GM21381 (cell line): ENCODE measurements at regions not wholly inside any gene's neighbourhood (a gene's known extent, or its start where the extent isn't known, plus 50 kb on each side); places are given as distances from the start of the nearest gene placed in this dataset.
"Not testable (repeated sequence)": the region's sequence is repeated elsewhere in the genome, so short reads cannot be mapped to it uniquely, and the experiment has no call there.

Source experiments
- ATAC-seq: cut with Tn5 transposase; IDR thresholded peaks from one replicate; pipeline ENCODE4 v1.9.1; 2021; ENCODE audit warnings: mild to moderate bottlenecking, moderate library complexity; ENCODE audit not compliant: unreplicated experiment

DNA sequence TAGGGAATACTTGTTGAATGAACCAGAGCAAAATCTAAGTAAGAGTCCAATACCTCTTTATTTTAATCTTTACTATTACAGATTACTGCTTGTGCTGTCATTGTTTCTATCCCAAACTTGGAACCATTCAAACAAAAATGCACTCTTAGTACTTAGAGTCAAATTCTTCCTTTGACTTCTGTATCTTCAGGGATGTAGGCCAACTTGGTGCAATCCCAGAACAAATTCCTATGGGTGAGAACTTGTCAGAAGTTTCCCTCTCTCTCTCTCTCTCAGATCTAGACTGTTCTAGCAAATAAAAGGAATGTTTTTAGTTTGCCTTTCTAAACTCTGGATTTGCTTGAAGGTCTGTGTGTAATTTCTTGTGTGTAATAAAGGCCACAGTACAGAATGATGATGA, 329.0 kb upstream of the TMTC4 start:
- ATAC-seq = no peak

DNA sequence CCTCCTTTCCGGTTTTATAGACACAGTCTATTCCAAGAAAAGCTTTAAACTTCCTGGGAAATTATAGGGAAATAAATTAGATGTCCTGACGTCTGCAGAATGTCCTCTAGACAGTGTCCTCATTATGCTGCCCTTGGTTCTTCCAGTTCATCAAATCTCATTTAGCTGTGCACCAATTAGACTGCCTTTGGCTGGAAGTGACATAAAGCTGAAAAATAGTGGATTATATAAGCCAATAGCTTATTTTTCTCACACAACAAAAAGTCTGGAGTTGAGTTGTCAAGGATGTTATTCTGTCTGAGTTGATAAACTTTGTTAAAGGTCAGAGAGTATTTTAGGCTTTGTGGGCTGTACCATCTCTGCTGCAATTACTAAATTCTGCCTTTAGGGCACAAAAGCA, 314.8 kb upstream of the TMTC4 start:
- no peak for ATAC-seq

DNA sequence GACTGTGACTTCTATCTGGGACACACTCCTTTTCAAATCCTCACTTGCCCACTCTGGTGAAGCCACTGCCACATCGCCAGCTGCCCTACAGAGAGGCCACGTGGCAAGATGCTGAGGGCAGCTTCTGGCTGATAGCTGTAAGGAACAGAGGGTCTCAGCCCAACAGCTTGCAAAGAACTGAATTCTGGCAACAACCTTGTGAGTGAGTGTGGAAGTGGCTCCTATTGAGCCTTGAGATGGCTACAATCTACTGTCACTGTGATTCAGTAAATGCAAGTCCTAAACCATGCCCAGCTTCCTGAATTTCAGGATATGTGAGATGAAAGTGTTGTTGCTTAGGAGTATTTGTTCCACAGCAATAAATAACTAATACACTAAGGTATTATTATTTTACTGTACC, 314.3 kb upstream of the TMTC4 start:
- ATAC-seq = no peak

DNA sequence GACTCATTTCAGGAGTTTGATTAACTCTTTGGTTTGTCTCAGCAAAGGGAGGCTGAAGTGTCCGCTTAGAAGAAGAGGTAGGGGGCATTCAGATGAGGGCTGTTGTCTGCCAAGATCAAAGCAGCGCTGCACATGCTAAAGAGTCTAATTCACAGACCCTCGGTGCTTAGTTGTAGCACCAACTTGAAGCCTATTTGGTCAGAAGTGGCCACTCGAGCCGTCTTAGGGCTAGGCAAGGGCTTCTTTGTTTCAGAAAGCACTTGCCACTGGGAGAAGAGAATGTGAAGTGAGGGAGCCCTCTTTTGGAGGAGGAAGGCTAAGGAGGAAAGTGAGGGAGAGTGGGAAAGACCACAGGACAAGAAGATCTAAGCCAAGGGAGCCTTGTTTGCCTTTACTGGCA, 313.4 kb upstream of the TMTC4 start:
- no peak for ATAC-seq

DNA sequence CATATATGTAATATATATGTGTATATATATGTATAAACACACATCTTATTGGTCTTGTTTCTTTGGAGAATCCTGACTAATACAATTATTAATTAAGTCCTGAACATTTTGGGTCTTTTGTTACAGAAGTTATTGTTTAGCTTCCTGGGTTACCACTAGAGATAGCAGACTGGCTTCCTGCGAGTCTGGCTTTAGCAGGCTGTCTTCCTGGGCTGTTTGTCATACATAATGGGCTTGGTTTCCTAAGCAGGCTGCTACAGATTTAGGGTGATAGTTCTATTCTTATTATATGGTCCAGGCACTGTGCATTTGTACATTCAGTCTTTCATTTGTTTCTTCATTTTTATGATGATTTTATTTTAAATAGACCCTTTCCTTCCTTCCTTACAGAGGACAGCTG, 312.0 kb upstream of the TMTC4 start:
- no peak for ATAC-seq

DNA sequence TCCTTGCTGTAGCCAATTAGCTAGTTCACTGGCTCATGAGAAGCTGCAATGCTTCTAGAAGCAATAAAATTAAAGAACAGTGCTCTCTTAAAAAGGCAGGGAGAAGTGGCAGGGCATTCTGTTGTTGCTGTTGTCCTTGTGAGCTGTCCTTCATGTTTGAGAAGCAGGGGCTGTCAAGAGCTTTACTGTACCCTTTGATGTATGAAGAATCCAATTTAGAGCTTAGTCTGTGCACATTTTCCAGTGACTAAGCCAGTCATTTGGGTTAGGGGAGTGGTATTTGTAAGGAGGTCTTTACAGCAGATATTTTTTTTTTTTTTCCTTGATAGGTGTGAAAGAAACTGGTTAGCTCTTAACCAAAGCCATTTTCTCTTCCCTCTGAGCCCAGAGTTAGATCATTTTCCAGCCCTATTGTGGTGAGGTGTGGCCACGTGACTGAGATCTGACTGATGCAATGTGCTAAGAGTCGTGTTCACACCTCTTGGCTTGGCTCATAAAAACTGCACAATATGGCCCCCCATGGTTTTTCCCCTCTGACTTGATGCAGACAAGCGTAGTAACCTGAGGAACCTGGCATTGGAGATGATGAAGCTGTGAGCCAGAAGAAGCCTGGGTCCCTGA, 309.6 kb upstream of the TMTC4 start:
- no peak for ATAC-seq

DNA sequence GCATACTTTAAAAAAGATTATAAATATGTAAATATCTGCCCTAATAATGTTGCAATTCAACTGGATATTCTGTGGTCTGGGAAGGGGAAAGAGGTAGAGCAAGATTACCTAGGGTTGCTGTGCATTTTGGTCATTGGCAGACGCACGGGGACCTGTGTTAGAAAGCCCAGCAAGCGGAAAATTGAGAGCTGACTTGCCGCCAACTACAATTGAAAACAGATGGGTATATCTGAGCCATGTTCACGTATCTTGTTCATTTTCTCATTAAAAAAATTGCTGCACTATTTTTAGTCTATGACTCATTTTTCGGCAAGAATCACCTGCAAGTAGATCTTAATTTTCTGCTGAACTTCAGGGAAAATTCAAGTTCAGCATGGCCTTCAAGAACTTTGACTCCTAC, 308.5 kb upstream of the TMTC4 start:
- ATAC-seq = no peak

DNA sequence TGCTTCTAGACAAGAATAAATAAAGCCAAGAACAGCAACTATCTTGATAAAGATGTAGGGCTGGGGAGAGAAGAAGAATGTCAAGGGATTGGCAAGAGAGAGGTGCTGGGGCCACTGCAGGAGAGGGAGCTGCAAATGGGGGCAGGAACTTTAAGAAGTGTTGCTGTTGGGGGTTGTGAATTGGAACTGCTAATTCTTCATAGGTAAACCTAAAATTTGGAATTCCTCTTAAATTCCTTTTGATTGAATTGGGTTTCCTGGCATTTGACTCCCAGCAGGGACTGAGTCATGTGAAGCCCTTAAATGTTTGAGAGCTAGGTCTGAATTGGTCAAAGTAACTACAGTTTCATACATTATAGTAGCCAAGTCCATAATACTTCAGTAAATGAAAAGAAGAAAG, 305.6 kb upstream of the TMTC4 start:
- no peak for ATAC-seq

DNA sequence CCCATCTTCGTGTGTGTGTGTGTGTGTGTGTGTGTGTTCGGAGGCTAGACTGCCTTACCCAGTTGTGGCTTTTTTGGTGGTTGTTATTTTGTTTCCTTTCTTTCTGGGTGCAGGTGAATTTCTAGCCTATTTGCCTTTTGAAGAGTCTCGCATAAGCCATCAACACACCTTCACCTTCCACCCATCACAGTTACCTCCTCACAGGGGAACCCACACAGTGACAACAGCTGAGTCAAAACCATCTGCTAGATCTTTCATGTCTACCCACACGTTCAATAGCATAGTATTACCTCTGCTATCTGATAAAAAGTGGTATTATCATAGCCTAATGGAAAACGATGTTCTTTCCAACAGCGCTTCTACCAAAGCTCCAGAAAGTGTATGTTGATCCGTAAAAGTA, 303.2 kb upstream of the TMTC4 start:
- ATAC-seq = no peak

DNA sequence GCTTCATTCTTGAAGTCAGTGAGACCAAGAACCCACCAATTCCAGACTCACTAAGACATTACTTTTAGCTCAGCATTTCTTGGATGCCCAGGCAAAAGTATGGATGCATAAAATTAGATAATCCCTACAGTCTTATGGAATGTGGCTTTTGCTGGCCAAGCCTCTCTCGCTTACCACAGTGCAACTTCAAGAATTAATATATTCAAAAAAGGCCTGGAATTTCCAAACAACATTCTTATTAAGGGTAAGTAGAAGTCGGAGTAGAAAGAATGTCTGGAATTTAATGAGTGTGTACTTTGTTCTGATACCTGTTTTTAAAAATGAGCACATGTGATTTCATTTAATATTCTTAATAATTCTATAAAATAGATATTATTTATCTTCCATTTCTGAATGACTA, 302.4 kb upstream of the TMTC4 start:
- no peak for ATAC-seq

DNA sequence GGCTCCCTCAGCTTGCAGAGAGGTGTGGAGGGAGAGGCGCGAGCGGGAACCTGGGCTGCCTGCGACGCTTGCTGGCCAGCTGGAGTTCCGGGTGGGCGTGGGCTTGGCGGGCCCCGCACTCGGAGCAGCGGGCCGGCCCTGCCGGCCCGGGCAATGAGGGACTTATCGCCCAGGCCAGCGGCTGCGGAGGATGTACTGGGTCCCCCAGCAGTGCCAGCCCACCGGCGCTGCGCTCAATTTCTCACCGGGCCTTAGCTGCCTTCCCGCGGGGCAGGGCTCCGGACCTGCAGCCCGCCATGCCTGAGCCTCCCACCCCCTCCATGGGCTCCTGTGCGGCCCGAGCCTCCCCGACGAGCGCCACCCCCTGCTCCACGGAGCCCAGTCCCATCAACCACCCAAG, 301.1 kb upstream of the TMTC4 start:
- ATAC-seq = not testable (repeated sequence)

DNA sequence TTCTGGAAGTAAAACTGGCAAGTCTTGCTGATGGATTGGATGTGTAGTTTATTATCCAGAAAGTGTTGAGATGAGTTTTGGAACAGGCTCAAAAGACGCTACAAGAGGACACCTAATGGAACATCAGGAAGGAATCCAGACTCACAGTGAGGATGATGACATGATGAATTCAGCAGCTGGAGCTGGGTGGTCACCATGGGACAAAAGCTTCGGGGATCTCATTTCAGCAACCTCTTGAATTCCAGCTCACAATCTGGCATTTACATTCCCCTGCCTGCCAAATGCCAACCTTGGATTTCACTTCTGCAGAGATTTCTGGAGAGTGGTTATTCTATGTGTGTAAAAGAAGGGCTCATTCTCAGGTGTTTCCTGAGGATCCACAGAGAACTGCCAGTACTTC, 288.0 kb upstream of the TMTC4 start:
- ATAC-seq = no peak

DNA sequence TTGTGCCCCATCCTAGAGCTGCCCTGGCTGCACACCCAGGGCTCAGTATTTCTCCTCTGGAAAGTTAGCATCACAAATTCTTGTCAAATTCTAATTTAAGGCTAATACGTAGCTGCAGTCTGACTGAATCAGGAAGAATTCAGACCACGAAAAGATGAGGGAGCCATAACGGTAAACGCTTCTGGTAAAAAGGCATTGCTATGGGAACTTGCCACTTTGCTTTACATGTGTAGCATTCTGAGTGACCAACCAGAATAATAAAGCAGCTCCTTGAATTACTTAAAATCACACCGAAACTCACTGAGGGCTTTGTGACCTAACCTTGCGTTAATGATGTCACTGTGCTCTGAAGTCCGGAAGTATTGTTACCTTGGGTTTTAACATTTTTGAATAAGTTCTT, 286.6 kb upstream of the TMTC4 start:
- ATAC-seq = no peak

DNA sequence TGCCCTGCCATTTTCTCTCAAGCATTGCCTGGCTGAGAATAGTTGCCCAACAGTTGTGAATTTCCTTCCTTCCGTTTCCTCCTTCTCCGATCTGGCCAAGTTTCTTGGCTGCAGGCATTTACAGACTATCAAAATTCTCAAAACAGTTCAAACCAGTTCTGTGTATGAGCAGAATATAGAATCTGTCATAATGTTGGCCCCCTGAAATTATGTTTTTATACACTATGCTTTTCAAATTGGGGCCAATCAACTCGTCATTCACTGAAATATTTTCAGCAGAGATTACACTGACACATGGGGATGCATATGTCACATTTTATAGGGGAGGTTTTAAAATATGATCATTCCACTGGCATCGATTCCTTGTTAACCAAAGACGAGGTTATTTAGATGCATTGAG, 284.2 kb upstream of the TMTC4 start:
- no peak for ATAC-seq

DNA sequence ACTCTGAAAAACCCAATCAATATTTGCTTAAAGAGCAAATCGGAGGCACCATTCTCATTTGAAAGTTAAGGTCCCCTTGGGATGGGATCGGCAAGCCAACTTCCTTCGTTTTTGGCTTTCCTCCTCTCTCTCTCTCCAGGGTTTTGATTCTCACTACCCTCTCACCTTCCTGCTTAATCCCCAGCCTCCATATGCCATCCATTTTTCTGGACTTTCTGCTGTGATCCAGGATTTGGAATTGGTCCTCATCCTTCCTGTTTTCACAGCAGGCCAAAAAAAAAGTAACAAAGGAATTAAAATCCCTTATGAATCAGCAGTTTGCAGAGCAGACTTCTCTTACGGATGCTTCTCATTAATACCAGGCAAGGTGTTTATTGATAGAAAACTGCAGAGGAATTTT, 283.1 kb upstream of the TMTC4 start:
- ATAC-seq = no peak

DNA sequence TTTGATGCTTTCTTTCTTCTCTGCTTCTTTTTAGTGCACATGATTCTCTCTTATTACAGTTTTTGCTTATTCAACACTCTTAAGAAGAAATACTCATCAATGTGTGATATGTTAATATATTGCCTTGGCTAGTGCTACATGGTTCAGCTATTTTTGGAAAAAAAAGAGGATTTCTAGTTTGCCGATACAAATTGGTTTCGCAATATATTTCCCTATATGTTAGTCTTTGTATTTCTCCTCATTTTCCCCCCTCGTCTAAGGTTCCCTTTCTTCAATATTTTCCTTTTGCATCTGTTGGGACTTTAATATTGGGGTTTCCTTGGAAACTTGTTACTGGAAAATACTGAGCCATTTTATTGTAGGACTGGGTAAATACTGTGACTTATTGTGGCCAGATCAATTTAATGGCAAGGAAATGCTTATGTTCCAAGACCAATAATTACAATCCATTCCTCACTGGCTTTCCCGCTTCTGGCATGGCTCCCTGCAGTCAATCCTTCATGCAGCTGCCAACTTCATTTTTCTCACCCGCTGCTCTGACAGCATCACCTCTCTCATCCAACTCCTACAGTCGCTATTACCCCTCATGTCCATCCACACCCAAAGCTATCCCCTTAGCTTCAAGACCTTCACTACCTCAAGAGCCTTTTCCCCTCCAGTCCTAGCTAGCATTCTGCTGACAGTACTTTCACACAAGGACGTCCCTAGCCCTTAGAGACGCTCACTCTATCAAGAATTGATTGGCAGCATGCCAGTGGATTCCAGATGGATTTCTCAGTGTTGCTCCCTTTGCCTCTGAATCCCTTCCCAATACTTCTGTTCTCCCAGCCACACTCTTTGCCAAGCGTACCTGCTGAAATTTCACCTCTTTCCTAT, 280.1 kb upstream of the TMTC4 start:
- no peak for ATAC-seq

DNA sequence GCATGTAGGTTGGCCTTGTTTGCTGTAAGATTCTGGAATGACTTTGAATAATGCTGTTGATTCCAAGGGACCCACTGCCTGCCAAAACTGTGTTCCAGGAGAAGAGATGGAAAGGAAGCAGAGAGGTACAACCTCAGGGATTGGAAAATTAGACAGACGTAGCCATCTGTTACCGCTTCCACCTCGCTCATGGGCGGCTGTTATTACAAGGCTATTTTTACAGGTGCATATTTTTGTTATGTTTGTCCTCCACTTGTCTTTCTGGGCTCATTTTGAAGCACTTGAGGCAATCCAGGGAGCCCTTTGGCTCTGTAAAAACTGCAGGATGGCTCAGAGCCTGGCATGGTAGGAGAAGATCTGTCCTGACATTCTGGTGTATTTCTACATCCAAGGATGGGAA, 276.4 kb upstream of the TMTC4 start:
- no peak for ATAC-seq

DNA sequence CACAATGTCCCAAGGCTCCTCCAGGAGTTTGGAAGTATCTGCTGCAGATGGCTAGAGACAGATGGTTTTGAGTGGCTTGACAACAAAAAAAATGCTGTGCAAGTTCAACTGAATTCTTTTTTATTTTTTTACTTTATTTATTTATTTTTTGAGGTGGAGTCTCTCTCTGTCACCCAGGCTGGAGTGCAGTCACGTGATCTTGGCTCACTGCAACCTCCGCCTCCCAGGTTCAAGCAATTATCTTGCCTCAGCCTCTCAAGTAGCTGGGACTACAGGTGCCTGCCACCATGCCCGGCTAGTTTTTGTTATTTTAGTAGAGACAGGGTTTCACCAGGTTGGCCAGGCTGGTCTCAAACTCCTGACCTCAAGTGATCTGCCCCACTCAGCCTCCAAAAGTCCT, 274.3 kb upstream of the TMTC4 start:
- ATAC-seq = not testable (repeated sequence)

DNA sequence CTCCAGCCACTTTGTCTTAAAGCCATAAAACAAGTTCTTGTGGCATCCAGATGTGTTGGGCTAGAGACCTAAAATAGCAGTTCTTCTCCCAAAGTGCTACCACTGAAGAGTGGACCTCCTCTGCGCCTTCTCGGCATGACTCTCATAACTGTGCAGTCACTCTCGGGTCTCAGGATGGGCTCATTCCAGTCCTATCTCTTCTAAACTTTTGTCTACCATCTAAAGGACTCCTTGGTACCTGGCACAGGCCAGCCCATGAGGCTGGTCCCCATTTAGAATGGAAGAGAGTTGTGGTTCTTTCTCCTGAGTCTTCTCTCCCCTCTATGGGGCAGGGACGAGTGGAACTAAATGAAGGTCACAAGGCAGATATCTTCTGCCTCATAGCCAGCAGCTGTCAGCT, 272.0 kb upstream of the TMTC4 start:
- no peak for ATAC-seq

DNA sequence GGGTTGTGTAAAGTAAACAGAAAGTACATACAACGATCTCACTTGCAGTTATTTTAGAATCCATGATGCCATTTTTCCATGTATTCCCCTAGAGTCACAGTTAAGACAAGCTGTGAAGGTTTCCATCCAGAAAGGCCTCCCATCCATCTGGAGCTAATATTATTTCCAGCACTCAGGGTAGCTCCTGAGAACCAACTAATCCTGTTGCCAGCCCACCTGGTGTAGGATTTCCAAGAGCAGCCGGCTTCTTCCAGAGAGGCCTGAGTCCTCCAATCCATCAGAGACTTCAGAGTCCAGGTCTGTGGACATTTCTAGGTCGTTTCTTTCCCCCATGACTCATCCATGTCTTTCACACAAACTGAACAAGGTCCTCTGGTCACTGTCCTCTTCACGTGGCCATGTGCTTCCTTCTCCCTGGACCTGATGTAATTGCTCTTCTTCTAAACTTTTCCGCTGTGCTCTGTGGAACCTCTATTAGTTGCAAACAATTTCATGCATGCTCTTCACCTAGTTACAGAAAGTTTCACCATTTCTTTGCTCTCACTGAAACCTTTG, 270.3 kb upstream of the TMTC4 start:
- no peak for ATAC-seq

DNA sequence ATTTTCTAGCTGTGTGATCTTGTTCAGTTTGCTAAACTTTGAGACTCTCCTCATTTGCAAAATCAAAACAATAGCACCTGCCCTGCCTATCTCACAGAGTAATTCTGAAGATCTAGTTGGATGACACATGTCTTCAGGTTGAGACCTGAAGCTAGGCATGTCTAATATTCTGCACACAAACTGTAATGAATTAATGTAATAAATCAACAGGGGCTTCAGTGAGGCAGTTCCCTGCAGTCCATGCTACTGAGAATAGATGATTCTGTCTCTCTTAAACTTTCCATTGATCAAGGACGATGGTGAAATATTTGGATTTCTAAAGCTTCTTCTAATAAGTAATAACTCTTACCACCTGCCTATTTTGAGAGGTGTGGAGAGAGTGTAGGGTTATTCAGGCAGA, 268.1 kb upstream of the TMTC4 start:
- no peak for ATAC-seq
